Stimulated activated CD4-positive, alpha-beta T cell treated with anti-CD3 and anti-CD28 coated beads, TNF-alpha, amount 100 ng/mL, for 24 hours (primary cell): ENCODE measurements at regions not wholly inside any gene's neighbourhood (a gene's known extent, or its start where the extent isn't known, plus 50 kb on each side); places are given as distances from the start of the nearest gene placed in this dataset.
"Not testable (repeated sequence)": the region's sequence is repeated elsewhere in the genome, so short reads cannot be mapped to it uniquely, and the experiment has no call there.

ENCODE experiments used
- DNase-seq, 3 experiments: peaks; one replicate each; pipeline ENCODE4 v3.0.0-alpha.2; 2020; ENCODE audit warnings: low read depth in 3 of 3

GRCh38 chr9:38128752-38129270, 59.8 kb upstream of the SHB start:
- DNase-seq = no peak

DNA sequence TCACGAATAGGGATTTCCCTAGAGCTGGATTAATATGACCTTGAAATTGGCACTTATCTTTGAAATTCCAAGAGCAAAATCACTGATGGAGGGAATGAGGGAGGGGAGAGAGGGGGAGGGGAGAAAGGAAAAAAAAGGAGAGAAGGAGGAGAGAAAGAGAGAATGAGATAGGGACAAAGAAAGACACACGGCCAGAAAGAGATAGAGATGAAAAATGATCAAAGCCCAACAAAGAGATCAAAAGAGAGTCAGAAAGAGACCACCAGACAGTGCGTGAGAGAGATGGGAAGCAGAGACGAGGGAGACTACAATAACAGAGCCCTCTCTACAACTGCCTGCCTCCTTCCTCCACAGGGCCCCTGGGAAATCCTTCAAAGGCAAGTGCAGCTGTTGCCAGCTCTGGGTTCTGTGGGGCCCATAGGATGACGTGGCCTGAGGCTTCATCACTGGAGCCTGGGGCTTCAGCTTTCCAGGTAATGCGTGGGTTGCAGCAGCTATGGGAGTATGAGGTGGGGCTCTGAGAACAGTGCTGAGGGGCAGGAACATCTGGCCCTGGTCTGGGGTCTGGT, 58.3 kb upstream of the SHB start:
- DNase-seq = no peak

DNA sequence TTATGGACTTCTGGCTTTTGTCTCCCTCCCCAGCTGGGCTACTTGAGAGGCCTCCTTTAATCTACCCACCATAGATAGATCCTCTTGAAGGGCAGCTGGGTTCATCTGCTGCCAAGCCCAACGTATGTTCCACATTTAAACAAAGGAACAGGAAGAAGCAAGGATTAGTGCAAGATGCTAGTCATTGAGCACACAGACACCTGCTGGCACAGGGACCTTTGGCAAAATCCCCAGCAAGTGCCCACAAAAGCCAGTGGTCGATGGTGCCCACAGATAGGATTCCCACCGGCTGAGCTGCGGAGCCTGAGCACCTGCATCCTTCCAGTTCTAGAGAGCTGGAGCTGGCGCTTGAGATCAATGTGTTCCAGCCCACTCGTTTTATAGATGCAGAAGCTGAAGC, 57.7 kb upstream of the SHB start:
- no peak for DNase-seq

- no peak for DNase-seq
These were observed 56.9 kb upstream of the SHB start for GRCh38 chr9:38125889-38126288.

DNA sequence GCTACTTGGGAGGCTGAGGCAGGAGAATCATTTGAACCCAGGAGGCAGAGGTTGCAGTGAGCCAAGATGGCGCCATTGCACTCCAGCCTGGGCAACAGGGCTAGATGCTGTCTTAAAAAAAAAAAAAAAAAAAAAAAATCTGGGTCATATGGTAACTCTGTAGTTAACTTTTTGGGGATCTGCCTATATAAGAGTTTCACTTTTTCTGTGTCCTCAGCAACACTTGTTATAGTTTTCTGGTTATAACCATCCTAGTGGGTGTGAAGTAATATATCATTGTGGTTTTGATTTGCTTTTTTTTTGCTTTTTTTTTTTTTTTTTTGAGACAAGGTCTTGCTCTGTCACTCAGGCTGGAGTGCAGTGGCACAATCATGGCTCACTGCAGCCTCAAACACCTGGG, 54.3 kb upstream of the SHB start:
- not testable (repeated sequence) for DNase-seq

GRCh38 chr9:38120961-38121360, 51.9 kb upstream of the SHB start:
- DNase-seq = no peak

DNA sequence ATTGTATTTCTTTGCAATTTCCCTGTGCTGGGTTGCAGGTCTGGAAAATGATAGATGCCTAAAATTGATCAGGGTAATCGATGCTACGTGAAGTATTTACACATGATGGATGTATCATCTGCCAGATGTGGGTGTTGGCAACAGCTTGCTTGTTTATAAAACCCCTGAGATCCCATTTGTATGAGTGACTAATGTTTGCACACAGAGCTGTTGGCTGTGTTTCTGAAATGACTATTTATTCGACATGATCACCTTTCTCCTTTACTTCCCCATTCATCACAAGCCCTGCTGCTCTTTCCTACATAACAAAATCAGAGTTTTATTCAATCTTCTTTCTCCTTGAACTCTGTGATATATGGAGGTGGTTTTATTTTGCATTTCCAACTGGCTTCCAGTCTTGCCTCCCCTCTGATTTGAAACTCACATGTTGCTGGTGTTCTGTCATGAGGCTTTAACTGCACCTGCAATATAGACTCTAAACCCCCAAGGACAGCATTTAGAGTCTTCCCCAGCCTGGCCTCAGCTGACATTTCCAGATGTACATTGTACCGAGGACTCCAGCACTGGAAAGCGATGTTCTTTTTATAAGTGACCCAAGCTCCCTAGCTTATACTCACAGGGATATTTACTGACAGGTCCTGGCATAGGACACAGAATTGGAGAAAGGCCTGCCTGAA, 50.7 kb upstream of the SHB start:
- no peak for DNase-seq

- no peak for DNase-seq
These were observed 49.9 kb upstream of the SHB start for GRCh38 chr9:38118862-38119438.
